ENCODE measurements at regions not wholly inside any gene's neighbourhood (a gene's known extent, or its start where the extent isn't known, plus 50 kb on each side); places are given as distances from the start of the nearest gene placed in this dataset.

- TF ChIP-seq BHLHE40 (IDR thresholded peaks at IDR 0.05; ENCODE audit: borderline replicate concordance) (no peak), SP1 (IDR thresholded peaks at IDR 0.05) (no peak), SUZ12 (IDR thresholded peaks at IDR 0.05) (no peak), FOXM1 (IDR thresholded peaks at IDR 0.05; ENCODE audit: borderline replicate concordance) (no peak), HDGF (IDR thresholded peaks at IDR 0.05; ENCODE audit: borderline replicate concordance) (no peak), PKNOX1 (IDR thresholded peaks at IDR 0.05) (no peak), FOXA1 (IDR thresholded peaks at IDR 0.05) (no peak), TARDBP (IDR thresholded peaks at IDR 0.05) (no peak), ARNT (IDR thresholded peaks at IDR 0.05) (no peak), L3MBTL2 (conservative IDR thresholded peaks at IDR 0.05) (no peak)
Observed at GRCh38 chr4:66372706-66373105, 702.4 kb upstream of the EPHA5 start.
